HG03558 (cell line): ENCODE measurements at regions not wholly inside any gene's neighbourhood (a gene's known extent, or its start where the extent isn't known, plus 50 kb on each side); places are given as distances from the start of the nearest gene placed in this dataset.

ENCODE experiments used
- ATAC-seq: cut with Tn5 transposase; IDR thresholded peaks from one replicate; pipeline ENCODE4 v1.9.1; 2021; ENCODE audit warnings: moderate number of reproducible peaks; ENCODE audit not compliant: unreplicated experiment; ENCODE audit errors: extremely low read depth

DNA sequence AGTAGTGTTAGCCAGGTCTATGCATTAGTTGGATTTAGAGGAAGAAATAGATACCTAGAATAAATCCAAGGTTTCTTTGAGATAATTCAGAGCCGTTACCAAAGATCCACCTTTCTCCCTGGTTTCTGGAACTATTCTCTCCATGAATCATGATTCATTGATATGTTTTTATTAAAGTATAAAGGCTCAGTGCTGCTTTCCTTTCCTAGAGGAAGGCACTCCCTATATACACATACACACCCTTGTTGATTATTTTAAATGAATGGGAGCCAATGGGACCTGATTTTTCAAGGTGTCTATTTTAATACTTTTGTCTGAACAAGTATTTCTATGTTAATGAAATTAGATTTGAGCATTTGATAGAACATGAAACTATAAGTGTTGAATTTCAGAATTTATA lies 146.8 kb upstream of the SPRY1 start:
- no peak for ATAC-seq

DNA sequence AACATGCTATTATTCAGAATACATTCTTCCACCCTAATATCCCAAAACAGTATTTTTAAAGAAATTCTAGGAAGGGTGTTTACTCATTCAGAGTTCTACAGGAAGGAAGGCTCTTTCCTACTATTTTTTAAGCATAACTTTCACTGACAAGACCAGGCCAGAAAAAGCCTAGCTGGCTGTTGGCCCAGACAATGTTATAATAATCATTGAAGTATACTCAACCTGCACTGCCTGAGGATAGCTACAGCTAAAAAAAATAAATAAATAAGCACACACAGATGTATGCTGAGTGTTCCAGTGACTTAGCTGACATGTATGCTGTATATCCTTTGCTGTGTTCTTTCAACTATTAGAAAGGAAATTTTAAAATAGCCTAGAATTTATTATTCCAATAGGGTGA lies 145.8 kb upstream of the SPRY1 start:
- no peak for ATAC-seq

DNA sequence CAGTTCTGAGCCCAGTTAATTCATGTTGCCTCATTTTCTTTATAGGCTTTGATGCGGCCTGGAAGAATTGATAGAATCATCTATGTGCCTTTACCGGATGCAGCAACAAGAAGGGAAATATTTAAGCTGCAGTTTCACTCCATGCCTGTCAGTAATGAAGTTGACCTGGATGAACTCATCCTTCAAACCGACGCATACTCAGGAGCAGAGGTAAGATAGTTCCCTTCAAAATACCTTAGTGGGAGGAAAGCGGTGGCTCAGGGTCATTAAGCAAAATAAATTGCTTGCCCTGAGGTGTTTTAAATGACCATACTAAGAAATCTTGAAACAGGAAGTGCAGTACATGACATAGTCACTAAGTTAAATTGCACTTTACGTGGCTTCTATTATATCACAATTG lies 140.6 kb upstream of the SPRY1 start:
- ATAC-seq = no peak

DNA sequence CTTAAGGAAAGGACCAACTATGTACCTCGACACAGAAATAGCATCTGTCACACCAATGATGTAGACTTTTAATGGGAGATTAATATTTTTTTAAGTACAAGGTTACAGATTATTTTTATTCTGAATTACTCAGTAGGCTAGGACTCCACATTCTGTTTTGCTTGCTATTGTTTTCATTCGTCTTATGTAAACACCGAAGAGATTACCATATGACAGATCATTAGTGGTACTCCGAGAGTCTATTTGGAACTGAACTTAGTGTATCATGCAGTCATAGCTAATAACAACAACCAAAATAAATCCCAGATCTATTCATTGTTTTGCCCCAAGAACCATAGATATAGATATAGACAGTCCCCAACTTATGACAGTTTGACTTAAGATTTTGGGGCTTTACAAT lies 139.7 kb upstream of the SPRY1 start:
- ATAC-seq = no peak

DNA sequence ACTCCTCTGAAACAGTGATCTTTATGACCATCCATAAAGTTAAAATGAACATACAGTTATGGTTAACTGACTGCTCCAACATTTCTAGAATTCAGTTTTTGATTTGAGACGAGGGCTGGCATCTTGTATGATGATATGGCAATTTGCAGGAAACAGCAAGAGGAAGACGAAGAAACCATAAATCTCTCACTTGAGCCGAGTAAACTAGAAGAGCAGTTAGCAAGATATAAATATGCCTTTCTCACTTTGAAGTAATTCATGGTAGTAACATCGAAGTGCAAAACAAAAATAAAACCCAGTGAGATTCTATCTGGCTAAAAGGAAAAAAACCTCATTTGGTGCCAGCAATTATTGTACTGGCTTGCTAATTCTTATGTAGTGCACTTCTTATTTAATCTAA lies 139.0 kb upstream of the SPRY1 start:
- ATAC-seq = no peak

DNA sequence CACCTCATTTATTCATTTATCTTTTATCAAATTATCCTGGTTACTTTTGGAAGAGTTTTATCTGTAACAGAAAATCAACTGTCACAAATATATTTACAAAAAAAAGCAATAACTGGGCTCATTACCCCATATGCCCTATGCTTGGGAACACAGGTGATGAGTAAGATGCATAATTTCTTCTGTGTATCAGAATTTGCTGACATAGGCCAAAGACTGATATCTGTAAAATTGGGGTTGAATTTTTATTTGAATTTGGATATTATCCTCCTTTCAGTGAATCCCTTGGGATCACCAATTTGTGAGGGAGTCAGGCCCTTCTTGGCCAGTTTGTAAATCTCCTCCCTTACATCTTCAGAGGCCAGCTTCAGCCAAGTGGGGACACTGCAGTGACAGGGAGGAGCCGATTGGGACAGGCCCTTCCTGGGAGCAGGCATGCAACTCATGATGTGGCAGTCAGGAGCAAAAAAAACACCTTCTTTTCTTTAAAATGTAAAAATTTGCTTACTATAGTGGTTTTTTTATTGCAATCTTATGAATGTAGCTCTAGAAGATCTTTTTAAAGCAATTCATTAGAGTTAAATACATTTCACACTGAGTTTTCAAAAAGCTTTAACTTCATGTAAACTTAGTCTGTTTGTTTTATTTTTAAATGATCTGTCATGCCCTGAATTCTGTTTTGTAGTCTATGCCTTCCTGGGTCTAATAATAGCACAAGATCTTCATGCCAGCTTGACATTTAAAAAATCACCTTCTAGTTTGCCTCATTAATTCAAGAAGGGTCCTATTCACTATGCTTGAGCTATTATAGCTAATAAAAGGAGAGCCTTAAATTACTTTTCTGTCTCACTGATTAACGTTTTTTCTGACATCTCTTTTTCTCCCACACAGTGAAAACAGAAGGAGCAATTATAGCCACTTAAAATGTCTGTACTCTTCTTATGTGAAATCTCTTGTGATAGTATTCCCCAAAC lies 136.6 kb upstream of the SPRY1 start:
- ATAC-seq = no peak

DNA sequence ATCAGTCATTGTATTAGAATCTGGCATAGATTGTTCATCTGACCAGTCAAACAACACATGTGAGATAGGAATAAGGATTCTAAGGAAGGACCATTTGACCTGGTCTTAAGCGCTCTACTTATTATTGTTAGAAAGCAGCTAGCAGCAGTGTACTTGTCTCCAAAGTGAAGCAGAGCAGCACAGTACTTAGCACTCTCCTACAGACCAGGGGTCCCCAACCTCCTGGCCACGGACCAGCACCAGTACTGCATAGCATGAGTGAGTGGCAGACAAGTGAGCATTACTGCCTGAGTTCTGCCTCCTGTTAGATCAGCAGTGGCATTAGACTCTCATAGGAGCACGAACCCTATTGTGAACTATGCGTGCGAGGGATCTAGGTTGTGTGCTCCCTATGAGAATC lies 135.9 kb upstream of the SPRY1 start:
- ATAC-seq = no peak

DNA sequence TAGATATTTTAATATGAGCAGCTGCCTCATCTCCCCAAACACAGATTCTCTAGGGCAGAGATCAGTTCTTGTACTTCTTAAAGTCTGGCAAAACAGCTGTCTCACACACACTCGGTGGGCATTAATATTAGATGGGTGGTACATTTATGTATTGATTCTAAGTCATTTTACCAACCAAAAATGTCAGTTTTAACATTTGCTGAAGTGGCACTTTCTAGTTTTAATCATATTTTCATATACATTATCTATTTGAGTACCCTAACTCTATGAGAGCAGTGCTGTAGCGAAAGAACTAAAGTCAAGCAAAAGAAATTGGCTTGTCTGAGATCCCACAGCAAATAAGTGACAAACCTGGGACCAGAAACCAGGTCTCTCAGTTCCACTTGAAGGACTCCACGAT lies 134.5 kb upstream of the SPRY1 start:
- no peak for ATAC-seq

DNA sequence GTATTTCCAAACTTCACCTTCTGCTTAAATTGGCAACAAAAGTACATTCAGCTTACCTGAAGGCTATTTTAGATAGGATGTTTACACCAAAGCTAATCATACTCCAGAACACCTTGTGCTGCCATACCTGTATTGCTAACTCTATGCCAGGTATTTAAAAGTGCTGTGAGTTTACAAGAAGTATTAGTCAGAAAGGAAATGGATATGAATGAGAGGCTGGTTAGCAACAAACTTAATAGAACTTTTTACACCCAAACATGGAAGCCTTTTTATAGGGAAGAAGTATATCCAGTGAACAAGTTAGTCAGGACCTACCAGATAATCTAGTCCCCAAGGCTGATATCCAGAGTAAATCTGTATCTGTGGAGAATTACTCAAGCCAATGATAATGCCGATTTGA lies 131.2 kb upstream of the SPRY1 start:
- ATAC-seq = no peak

DNA sequence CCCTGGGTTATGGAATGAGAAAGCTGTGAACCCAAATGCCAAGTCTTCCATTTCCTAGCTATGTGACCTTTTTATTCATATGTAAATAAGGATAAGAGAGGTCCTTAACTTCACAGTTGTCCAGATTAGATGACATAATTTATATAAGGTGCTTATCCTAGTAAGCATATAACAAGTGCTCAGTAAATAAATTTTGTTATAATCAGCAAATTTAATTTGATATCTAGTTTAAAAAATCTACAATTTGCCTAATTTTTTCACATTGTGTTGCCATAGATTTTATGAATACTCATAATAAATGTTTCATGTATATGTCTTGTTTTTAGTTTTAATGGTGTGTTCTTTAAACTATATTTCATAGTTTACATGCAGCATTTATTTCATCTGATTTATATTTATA lies 130.4 kb upstream of the SPRY1 start:
- ATAC-seq = no peak

DNA sequence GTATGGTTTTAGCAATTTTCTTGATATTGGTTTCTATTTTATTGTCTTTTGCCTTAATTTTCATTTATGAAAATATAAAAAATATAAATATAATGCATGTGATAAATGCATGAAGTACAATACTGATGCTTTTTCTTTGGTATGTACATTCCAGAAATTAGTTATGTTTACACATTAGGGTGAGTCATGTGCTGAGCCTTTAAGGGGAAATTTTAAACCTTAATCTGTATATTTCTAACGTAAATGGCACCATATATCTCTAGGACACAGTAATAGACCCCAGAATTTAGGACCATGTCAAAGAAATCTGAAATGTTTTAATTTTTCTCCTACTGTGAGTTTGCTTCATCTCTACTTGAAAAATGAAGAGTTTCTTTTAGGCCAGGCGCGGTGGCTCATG lies 117.8 kb upstream of the SPRY1 start:
- no peak for ATAC-seq

DNA sequence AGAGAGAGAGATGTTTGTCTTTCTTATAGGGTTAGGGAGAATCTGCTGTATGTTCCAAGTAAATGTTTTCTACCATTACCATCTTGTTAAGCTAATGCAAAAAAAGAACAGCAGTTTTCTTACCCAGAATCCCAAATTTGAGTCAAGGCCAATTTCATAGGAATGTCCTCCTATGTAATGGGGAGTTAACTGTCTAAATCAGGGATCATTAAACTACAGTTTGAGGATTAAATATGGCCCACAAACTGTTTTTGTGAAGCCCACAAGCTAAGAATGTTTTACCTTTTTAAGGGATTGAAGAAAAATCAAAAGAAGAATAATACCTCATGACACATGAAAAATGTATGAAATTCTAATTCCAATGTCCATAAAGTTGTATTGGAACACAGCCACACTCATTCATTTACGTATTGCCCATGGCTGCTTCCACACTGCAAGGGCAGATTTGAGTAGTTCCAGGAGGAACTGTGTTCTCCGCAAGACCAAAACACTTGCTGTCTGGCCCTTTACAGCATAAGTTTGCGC lies 113.2 kb upstream of the SPRY1 start:
- no peak for ATAC-seq

DNA sequence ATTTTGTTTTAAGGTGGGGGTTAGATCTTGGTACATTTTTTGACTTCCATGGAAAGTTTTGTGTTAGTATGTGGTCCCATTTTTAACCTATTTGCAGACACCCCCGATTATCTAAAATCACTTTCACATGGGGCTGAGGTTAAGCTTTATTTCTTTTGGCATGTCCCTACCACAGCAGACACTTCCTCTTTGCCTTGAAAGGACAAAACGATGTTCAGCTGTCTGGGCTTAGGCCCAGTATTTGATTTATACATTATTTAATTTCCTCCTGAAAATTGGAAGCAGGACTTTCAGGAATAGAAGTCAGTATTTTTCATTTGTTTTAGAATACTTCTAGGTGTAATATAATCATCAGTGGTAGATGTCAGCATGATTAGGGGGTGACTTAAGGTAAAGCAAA lies 112.4 kb upstream of the SPRY1 start:
- ATAC-seq = no peak

DNA sequence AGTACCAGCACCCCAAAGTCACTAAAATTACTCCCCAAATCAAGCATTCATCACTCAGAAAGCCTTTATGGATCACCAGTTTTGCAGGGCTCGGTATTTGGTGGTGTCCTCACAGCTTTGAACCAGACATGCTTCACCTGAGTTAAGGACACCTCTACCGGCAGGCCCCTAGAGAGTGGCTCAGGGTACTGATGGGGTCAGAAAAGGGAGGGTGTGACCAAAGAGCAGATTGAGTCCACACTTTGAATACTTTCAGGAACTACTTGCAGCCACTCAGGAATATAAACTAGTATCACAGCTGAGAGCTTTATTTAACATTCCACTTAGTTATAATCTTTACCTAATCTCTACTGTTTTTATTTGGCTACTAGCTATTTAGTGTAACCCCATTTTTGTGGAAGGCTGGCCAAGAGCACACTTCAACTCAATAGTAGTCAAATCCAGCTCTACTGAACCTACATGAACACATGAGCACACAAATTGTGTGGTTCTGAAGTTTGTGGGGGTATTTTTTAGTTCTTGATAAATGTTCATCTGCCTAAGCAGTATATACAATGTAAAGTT lies 109.6 kb upstream of the SPRY1 start:
- no peak for ATAC-seq

DNA sequence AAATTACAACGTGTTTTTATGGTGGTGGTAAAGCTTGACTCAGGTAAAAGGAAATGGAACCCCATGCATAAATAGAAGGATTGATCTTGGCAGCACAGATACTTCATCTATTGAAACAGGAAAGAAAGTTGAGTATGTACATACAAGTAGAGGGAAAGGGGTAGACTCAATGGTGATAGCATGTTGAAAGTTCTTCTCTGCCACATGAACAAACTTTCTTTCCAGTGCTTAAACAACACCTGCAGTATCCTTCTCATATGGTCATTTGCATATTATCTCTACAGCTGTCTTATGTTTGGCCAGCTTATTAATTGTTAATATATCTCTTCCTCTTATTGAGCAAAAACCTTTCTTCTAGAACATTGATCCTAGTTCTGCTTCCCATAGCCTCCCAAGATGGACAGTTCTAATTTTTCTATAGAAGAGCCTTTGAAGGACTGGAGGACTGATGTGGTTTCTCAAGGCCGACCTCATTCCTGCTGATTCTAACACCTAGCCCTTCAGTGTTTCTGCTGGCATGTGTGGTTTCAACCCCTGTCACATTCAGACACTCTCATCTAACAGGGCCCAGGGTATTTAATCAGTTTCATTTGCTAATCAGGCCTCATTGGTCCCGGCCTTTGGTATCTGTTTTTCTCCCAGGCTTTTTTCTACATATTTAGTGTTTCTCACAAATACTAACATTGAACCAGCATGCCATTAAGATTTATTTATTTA lies 108.1 kb upstream of the SPRY1 start:
- ATAC-seq = peak; percentile 56

DNA sequence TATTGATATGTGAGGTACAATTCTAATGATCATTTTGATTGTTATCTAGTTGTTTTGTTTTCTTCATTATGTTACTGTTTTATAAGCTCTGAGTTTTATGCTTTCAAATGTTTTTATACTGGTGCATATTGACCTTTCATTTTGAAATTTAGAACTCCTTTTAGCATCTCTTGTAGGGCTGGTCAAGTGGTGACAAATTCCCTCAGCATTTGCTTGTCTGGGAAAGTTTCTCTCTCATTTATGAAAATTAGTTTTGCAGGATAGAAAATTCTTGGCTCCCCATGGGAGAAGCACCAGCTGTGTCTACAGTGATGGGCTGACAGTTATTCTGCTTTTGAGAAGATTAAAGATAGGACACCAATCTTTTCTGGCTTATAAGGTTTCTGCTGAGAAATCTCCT lies 105.3 kb upstream of the SPRY1 start:
- no peak for ATAC-seq

DNA sequence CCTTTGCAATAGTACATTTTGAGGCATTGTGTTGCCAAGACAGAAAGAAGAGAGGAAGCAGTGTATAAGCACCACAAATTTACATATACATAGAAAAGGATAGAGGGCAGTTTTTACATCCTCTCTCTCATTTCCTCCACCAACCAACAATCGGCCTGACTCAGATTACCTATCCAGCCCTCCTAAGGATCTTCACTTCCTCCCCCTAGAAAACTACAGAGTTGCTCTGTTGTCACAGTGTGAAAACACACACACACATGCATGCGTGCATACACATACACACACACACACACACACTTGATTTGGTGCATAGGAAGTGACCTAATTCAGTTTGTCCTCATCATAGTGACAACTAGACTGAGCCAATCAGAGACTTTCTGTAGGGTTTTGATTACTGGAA lies 98.8 kb upstream of the SPRY1 start:
- no peak for ATAC-seq

DNA sequence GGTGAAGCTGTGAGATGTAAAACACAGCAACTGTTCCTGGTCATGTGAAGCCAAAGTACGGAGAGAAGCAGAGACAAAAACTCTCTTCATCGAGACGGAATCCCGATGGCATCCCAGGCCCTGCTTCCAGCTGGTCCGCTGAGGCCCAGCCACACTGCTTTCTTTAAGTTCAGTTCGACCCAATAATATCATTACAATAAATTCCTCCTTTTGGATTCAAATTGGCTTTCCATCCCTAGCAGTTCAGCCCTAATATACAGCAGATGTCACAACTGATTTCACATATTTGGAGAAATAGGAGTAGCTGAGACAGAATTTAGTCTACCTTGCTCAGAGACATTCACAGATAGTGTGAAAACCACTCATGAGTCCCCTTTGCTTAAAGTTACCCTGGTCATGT lies 98.3 kb upstream of the SPRY1 start:
- ATAC-seq = no peak

DNA sequence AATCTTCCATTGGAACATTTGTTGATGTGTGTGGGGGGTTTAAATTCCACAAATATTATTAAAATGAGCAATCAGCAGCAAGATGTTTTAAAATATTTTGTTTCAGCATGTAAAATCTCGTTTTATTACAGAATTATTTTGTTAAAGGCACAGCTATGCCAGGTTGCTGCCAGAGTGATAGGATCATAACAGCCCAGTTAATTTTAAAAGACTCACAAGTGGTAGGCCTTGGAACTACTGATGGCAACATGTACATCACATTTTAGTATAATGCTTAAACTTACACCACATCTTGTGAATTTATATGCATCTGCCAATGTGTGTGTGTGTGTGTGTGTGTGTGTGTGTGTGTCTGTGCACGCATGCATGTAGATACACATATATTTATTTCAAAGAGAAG lies 97.8 kb upstream of the SPRY1 start:
- ATAC-seq = no peak

DNA sequence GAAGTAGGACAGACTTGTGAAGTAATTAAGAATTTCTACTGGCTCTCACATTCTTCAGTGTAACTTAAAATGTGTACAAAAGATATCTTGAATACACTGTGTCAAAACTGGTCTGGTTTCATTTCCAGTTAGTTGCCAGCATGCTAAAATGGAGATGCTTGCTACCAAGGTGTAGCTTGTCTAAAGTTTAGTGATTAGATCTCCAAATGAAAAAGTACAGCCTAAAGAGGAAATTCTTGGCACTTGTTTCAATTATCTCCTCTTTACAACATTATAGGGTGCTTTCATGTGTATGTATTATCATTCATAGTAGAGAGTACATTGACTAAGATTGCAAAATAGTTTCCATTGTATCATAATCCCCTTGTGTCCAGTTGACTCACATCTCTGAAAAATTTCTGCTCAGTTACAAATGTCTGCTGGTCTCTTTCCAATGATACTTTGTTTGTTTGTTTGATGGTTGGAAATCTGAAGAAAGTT lies 97.3 kb upstream of the SPRY1 start:
- no peak for ATAC-seq
